HEK293 (cell line): ENCODE measurements at regions not wholly inside any gene's neighbourhood (a gene's known extent, or its start where the extent isn't known, plus 50 kb on each side); places are given as distances from the start of the nearest gene placed in this dataset.

ENCODE experiments used
- CTCF ChIA-PET: fragments of 350-600 bp; formaldehyde crosslinking; extraction: SDS; loops from one replicate; lab custom pipeline; 2021; ENCODE audit warnings: antibody characterized with exemption; lab: Yijun Ruan, JAX
- POLR2A ChIA-PET: fragments of 300-600 bp; formaldehyde crosslinking; extraction: SDS; loops from one replicate; lab custom pipeline; 2020; ENCODE audit warnings: antibody characterized with exemption, inconsistent platforms; lab: Yijun Ruan, JAX
- H3K27ac ChIP-seq: fragments of 200-500 bp; sonication (Bioruptor generic); 2 replicates; pipeline ENCODE4 v1.5.1; 2014; ENCODE audit warnings: low read depth, low read length, control low read depth, inconsistent platforms; ENCODE audit errors: extremely low read depth
- H3K36me3 ChIP-seq, 2 experiments: fragments of 200-500 bp in 1 of 2; sonication (Bioruptor generic) in 1 of 2; 1 replicate in 1 of 2; 2 replicates in 1 of 2; pipeline ENCODE4 v1.5.1; 2014 to 2017; ENCODE audit warnings: inconsistent platforms in 2 of 2, low read length in 2 of 2; ENCODE audit not compliant: control insufficient read depth in 2 of 2, insufficient read depth in 1 of 2
- H3K4me1 ChIP-seq: fragments of 200-500 bp; sonication (Bioruptor generic); 2 replicates; pipeline ENCODE4 v1.5.1; 2014; ENCODE audit warnings: mild to moderate bottlenecking, low read length, inconsistent platforms; ENCODE audit not compliant: control insufficient read depth, insufficient read depth
- H3K4me3 ChIP-seq: 2 replicates; pipeline ENCODE4 v1.5.1; 2011; ENCODE audit warnings: low read depth, mild to moderate bottlenecking, control low read depth, low read length, moderate library complexity
- H3K9me3 ChIP-seq: fragments of 200-500 bp; sonication (Bioruptor generic); 2 replicates; pipeline ENCODE4 v1.5.1; 2014; ENCODE audit warnings: low read depth, low read length, inconsistent platforms; ENCODE audit not compliant: control insufficient read depth, insufficient read depth
- GLI2 ChIP-seq: fragments of 450-650 bp; formaldehyde crosslinking; IDR thresholded peaks from 2 replicates; pipeline ENCODE4; 2017; ENCODE audit warnings: missing biosample characterization, missing genetic modification characterization, low read depth, borderline replicate concordance
- GLIS1 ChIP-seq: fragments of 450-650 bp; formaldehyde crosslinking; IDR thresholded peaks from 2 replicates; pipeline ENCODE4 v1.5.1; 2016; ENCODE audit warnings: missing biosample characterization, missing genetic modification characterization
- HOXC10 ChIP-seq: sonication (generic); formaldehyde crosslinking; IDR thresholded peaks from 2 replicates; pipeline ENCODE4 v1.8.1; 2023; ENCODE audit warnings: mild to moderate bottlenecking, missing genetic modification reagents
- OSR2 ChIP-seq: fragments of 450-650 bp; formaldehyde crosslinking; IDR thresholded peaks from 2 replicates; pipeline ENCODE4 v1.5.1; 2016; ENCODE audit warnings: missing biosample characterization, missing genetic modification characterization
- PRDM4 ChIP-seq: fragments of 450-650 bp; formaldehyde crosslinking; IDR thresholded peaks from 2 replicates; pipeline ENCODE4 v1.5.1; 2017; ENCODE audit warnings: missing biosample characterization, missing genetic modification characterization
- TRIM28 ChIP-seq: IDR thresholded peaks from 2 replicates; pipeline ENCODE4 v1.6.1; 2011; ENCODE audit warnings: low read length, control low read depth, borderline replicate concordance
- WT1 ChIP-seq: fragments of 450-650 bp; formaldehyde crosslinking; IDR thresholded peaks from 2 replicates; pipeline ENCODE4 v1.5.1; 2016; ENCODE audit warnings: missing biosample characterization, missing genetic modification characterization
- YY2 ChIP-seq: fragments of 450-650 bp; formaldehyde crosslinking; IDR thresholded peaks from 2 replicates; pipeline ENCODE4 v1.5.1; 2016; ENCODE audit warnings: missing biosample characterization, missing genetic modification characterization
- ZFP41 ChIP-seq: fragments of 450-650 bp; formaldehyde crosslinking; IDR thresholded peaks from 2 replicates; pipeline ENCODE4 v1.5.1; 2016; ENCODE audit warnings: missing biosample characterization, missing genetic modification characterization, borderline replicate concordance
- ZFP69B ChIP-seq: fragments of 450-650 bp; formaldehyde crosslinking; IDR thresholded peaks from 2 replicates; pipeline ENCODE4 v1.5.1; 2016; ENCODE audit warnings: missing biosample characterization, missing genetic modification characterization
- ZNF132 ChIP-seq: fragments of 450-650 bp; formaldehyde crosslinking; IDR thresholded peaks from 2 replicates; pipeline ENCODE4 v1.5.1; 2017; ENCODE audit warnings: missing biosample characterization, missing genetic modification characterization, borderline replicate concordance
- ZNF2 ChIP-seq: fragments of 450-650 bp; formaldehyde crosslinking; IDR thresholded peaks from 2 replicates; pipeline ENCODE4 v1.5.1; 2016; ENCODE audit warnings: missing biosample characterization, missing genetic modification characterization
- ZNF214 ChIP-seq: fragments of 450-650 bp; formaldehyde crosslinking; IDR thresholded peaks from 2 replicates; pipeline ENCODE4 v1.5.1; 2017; ENCODE audit warnings: missing biosample characterization, mild to moderate bottlenecking, missing genetic modification characterization, borderline replicate concordance
- ZNF23 ChIP-seq: fragments of 450-650 bp; formaldehyde crosslinking; IDR thresholded peaks from 2 replicates; pipeline ENCODE4 v1.5.1; 2016; ENCODE audit warnings: missing biosample characterization, missing genetic modification characterization, borderline replicate concordance
- ZNF239 ChIP-seq: fragments of 450-650 bp; formaldehyde crosslinking; IDR thresholded peaks from 2 replicates; pipeline ENCODE4 v1.5.1; 2016; ENCODE audit warnings: missing biosample characterization, missing genetic modification characterization
- ZNF266 ChIP-seq: fragments of 450-650 bp; formaldehyde crosslinking; IDR thresholded peaks from 2 replicates; pipeline ENCODE4 v1.5.1; 2016; ENCODE audit warnings: missing biosample characterization, missing genetic modification characterization, low read depth
- ZNF292 ChIP-seq: fragments of 450-650 bp; formaldehyde crosslinking; IDR thresholded peaks from 2 replicates; pipeline ENCODE4 v1.5.1; 2016; ENCODE audit warnings: low read depth, missing biosample characterization, missing genetic modification characterization, borderline replicate concordance
- ZNF324 ChIP-seq: fragments of 450-650 bp; formaldehyde crosslinking; IDR thresholded peaks from 2 replicates; pipeline ENCODE4 v1.5.1; 2016; ENCODE audit warnings: missing biosample characterization, missing genetic modification characterization
- ZNF335 ChIP-seq: fragments of 450-650 bp; formaldehyde crosslinking; conservative IDR thresholded peaks from 2 replicates; pipeline ENCODE4 v1.5.1; 2016; ENCODE audit warnings: missing biosample characterization, missing genetic modification characterization
- ZNF423 ChIP-seq: fragments of 450-650 bp; formaldehyde crosslinking; IDR thresholded peaks from 2 replicates; pipeline ENCODE4 v1.5.1; 2016; ENCODE audit warnings: missing biosample characterization, missing genetic modification characterization
- ZNF48 ChIP-seq: fragments of 450-650 bp; formaldehyde crosslinking; IDR thresholded peaks from 2 replicates; pipeline ENCODE4 v1.5.1; 2016; ENCODE audit warnings: missing biosample characterization, missing genetic modification characterization
- ZNF544 ChIP-seq: fragments of 450-650 bp; formaldehyde crosslinking; IDR thresholded peaks from 2 replicates; pipeline ENCODE4 v1.5.0; 2017; ENCODE audit warnings: missing biosample characterization, missing genetic modification characterization
- ZNF560 ChIP-seq: fragments of 450-650 bp; formaldehyde crosslinking; IDR thresholded peaks from 2 replicates; pipeline ENCODE4 v1.5.1; 2017; ENCODE audit warnings: missing biosample characterization, missing genetic modification characterization, borderline replicate concordance
- ZNF623 ChIP-seq: fragments of 450-650 bp; formaldehyde crosslinking; IDR thresholded peaks from 2 replicates; pipeline ENCODE4 v1.5.1; 2016; ENCODE audit warnings: missing biosample characterization, missing genetic modification characterization
- ZNF626 ChIP-seq: fragments of 450-650 bp; sonication (Bioruptor Pico); formaldehyde crosslinking; IDR thresholded peaks from 2 replicates; pipeline ENCODE4 v1.5.1; 2018; ENCODE audit warnings: missing biosample characterization, missing genetic modification characterization, inconsistent platforms
- ZXDB ChIP-seq: fragments of 450-650 bp; formaldehyde crosslinking; IDR thresholded peaks from 2 replicates; pipeline ENCODE4 v1.5.1; 2016; ENCODE audit warnings: missing biosample characterization, missing genetic modification characterization

GRCh38 chr6:95384988-95385387 is 192.3 kb upstream of the MANEA start (continued):
- no peak for TF ChIP-seq TRIM28
- no peak for TF ChIP-seq ZNF23 (tag by site-specific recombination)
- no peak for TF ChIP-seq ZNF292 (tag by site-specific recombination)
- no peak for TF ChIP-seq OSR2 (tag by site-specific recombination)
- no peak for TF ChIP-seq ZNF335
- TF ChIP-seq YY2 (tag by site-specific recombination): no peak
- TF ChIP-seq ZNF626 (tag by site-specific recombination): no peak
- TF ChIP-seq GLI2: no peak
- TF ChIP-seq ZNF560 (tag by site-specific recombination): no peak
- no peak for TF ChIP-seq ZNF423 (tag by site-specific recombination)
- no peak for TF ChIP-seq ZFP69B (tag by site-specific recombination)
- no peak for TF ChIP-seq ZNF132 (tag by site-specific recombination)
- TF ChIP-seq ZNF48: no peak
- TF ChIP-seq, all 188 proteins: peak for 0

- no peak for TF ChIP-seq ZXDB (tag by site-specific recombination)
- TF ChIP-seq, all 188 proteins: peak for 0
- H3K4me3 ChIP-seq: no peak overlapping the region
- H3K27ac ChIP-seq: no peak overlapping the region
- ChIA-PET CTCF (no interaction called here), POLR2A (no interaction called here)
- H3K4me1 ChIP-seq: no peaks in the 10 kb centered on the region
- no peaks in the 10 kb centered on the region for H3K36me3 ChIP-seq
- H3K9me3 ChIP-seq: no peaks in the 10 kb centered on the region
Measured at GRCh38 chr6:95387845-95388244, 189.5 kb upstream of the MANEA start.

- no peaks in the 10 kb centered on the region for H3K36me3 ChIP-seq
- no peaks in the 10 kb centered on the region for H3K4me1 ChIP-seq
- H3K9me3 ChIP-seq: no peaks in the 10 kb centered on the region
- POLR2A ChIA-PET: no interaction called here
- H3K27ac ChIP-seq: no peak overlapping the region
- no peak overlapping the region for H3K4me3 ChIP-seq
- TF ChIP-seq ZNF324 (tag by site-specific recombination) (no peak), PRDM4 (tag by site-specific recombination) (no peak), GLIS1 (tag by site-specific recombination) (no peak), ZFP41 (tag by site-specific recombination) (no peak), ZNF544 (tag by site-specific recombination) (no peak)
- TF ChIP-seq, all 188 proteins: peak for 0
- CTCF ChIA-PET: interaction anchor here (0.7 kb wide), 1 partner anchor 1089 kb away, joined by 3 read pairs; no protein-coding TSS in a partner anchor
Measured at GRCh38 chr6:95404777-95405176, 172.6 kb upstream of the MANEA start.

- no peak overlapping the region for H3K27ac ChIP-seq
- H3K4me3 ChIP-seq: no peak overlapping the region
- no peak for TF ChIP-seq ZNF266 (tag by site-specific recombination)
- TF ChIP-seq ZNF214 (tag by site-specific recombination): no peak
- TF ChIP-seq ZNF2 (tag by site-specific recombination): no peak
- TF ChIP-seq ZNF560 (tag by site-specific recombination): no peak
- no peak for TF ChIP-seq GLIS1 (tag by site-specific recombination)
- no peak for TF ChIP-seq ZNF623
- TF ChIP-seq WT1 (tag by site-specific recombination): no peak
- TF ChIP-seq HOXC10: no peak
- no peak for TF ChIP-seq ZNF239 (tag by site-specific recombination)
- H3K9me3 ChIP-seq: no peaks in the 10 kb centered on the region
- H3K4me1 ChIP-seq: no peaks in the 10 kb centered on the region
- H3K36me3 ChIP-seq: no peaks in the 10 kb centered on the region
- ChIA-PET POLR2A (no interaction called here), CTCF (no interaction called here)
Measured at GRCh38 chr6:95408111-95408510, 169.2 kb upstream of the MANEA start.
